ENCODE measurements at regions not wholly inside any gene's neighbourhood (a gene's known extent, or its start where the extent isn't known, plus 50 kb on each side); places are given as distances from the start of the nearest gene placed in this dataset.

DNA sequence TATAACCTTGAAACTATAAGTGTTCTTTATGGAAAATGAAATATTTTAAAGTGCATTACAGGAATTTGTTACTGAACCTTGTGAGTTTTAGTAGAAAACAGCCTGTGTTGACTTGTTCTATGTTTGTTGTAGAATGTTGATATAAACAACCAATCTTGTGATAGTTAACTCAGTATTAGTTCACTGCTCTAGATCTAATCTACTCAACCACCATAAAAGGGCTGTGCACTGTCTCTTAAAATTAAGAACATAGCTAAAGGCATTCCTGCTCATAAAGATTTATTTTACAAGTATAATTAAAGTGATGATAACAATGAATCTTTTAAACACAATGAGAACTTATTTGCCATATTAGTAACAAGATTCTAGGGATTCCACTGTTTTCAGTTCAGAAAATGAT lies 110.5 kb upstream of the KLF7 start:
- TF ChIP-seq FOXJ3 (CRISPR knock-in tag; IDR thresholded peaks at IDR 0.05) (no peak), STAT5B (CRISPR knock-in tag; IDR thresholded peaks at IDR 0.05) (no peak), MAZ (CRISPR knock-in tag; conservative IDR thresholded peaks at IDR 0.05 in 1 of 2, IDR thresholded peaks at IDR 0.05 in 1 of 2) (no peak), CREB1 (IDR thresholded peaks at IDR 0.05) (no peak), CREB1 (CRISPR knock-in tag; IDR thresholded peaks at IDR 0.05) (no peak), SMC3 (conservative IDR thresholded peaks at IDR 0.05; ENCODE audit: insufficient read depth, low read depth, low read length) (no peak), TAF1 (IDR thresholded peaks at IDR 0.05; ENCODE audit: control insufficient read depth, extremely low read depth, insufficient read depth, low read length, severe bottlenecking) (no peak), ARID1B (IDR thresholded peaks at IDR 0.05) (no peak), JUN (IDR thresholded peaks at IDR 0.05; ENCODE audit: borderline replicate concordance, low read depth, low read length) (no peak), JUN (CRISPR knock-in tag; IDR thresholded peaks at IDR 0.05; ENCODE audit: borderline replicate concordance) (no peak)
- TF ChIP-seq, protein P1, sequence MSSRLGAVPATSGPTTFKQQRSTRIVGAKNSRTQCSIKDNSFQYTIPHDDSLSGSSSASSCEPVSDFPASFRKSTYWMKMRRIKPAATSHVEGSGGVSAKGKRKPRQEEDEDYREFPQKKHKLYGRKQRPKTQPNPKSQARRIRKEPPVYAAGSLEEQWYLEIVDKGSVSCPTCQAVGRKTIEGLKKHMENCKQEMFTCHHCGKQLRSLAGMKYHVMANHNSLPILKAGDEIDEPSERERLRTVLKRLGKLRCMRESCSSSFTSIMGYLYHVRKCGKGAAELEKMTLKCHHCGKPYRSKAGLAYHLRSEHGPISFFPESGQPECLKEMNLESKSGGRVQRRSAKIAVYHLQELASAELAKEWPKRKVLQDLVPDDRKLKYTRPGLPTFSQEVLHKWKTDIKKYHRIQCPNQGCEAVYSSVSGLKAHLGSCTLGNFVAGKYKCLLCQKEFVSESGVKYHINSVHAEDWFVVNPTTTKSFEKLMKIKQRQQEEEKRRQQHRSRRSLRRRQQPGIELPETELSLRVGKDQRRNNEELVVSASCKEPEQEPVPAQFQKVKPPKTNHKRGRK (tag; IDR thresholded peaks at IDR 0.05) = no peak
- TF ChIP-seq, protein P2, sequence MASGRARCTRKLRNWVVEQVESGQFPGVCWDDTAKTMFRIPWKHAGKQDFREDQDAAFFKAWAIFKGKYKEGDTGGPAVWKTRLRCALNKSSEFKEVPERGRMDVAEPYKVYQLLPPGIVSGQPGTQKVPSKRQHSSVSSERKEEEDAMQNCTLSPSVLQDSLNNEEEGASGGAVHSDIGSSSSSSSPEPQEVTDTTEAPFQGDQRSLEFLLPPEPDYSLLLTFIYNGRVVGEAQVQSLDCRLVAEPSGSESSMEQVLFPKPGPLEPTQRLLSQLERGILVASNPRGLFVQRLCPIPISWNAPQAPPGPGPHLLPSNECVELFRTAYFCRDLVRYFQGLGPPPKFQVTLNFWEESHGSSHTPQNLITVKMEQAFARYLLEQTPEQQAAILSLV (tag; IDR thresholded peaks at IDR 0.05) = no peak
- TF ChIP-seq, protein P3, sequence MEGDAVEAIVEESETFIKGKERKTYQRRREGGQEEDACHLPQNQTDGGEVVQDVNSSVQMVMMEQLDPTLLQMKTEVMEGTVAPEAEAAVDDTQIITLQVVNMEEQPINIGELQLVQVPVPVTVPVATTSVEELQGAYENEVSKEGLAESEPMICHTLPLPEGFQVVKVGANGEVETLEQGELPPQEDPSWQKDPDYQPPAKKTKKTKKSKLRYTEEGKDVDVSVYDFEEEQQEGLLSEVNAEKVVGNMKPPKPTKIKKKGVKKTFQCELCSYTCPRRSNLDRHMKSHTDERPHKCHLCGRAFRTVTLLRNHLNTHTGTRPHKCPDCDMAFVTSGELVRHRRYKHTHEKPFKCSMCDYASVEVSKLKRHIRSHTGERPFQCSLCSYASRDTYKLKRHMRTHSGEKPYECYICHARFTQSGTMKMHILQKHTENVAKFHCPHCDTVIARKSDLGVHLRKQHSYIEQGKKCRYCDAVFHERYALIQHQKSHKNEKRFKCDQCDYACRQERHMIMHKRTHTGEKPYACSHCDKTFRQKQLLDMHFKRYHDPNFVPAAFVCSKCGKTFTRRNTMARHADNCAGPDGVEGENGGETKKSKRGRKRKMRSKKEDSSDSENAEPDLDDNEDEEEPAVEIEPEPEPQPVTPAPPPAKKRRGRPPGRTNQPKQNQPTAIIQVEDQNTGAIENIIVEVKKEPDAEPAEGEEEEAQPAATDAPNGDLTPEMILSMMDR (IDR thresholded peaks at IDR 0.05 in 2 of 3, conservative IDR thresholded peaks at IDR 0.05 in 1 of 3; ENCODE audit: insufficient read depth in 2 of 3, low read depth in 1 of 3, low read length in 3 of 3) = no peak
- TF ChIP-seq, protein P4, sequence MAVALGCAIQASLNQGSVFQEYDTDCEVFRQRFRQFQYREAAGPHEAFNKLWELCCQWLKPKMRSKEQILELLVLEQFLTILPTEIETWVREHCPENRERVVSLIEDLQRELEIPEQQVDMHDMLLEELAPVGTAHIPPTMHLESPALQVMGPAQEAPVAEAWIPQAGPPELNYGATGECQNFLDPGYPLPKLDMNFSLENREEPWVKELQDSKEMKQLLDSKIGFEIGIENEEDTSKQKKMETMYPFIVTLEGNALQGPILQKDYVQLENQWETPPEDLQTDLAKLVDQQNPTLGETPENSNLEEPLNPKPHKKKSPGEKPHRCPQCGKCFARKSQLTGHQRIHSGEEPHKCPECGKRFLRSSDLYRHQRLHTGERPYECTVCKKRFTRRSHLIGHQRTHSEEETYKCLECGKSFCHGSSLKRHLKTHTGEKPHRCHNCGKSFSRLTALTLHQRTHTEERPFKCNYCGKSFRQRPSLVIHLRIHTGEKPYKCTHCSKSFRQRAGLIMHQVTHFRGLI (CRISPR knock-in tag; IDR thresholded peaks at IDR 0.05) = no peak

Measured in K562 (cell line).